ENCODE measurements at regions not wholly inside any gene's neighbourhood (a gene's known extent, or its start where the extent isn't known, plus 50 kb on each side); places are given as distances from the start of the nearest gene placed in this dataset.

- TF ChIP-seq TCF7L2 (IDR thresholded peaks at IDR 0.05; ENCODE audit: borderline replicate concordance, low read depth, low read length) (no peak), ZNF2 (tag by site-specific recombination; IDR thresholded peaks at IDR 0.05) (no peak), CTCF (tag by site-specific recombination; IDR thresholded peaks at IDR 0.05) (no peak), TRIM28 (IDR thresholded peaks at IDR 0.05; ENCODE audit: borderline replicate concordance, low read length) (no peak), ZNF785 (tag by site-specific recombination; IDR thresholded peaks at IDR 0.05) (no peak), ZSCAN23 (tag by site-specific recombination; IDR thresholded peaks at IDR 0.05) (no peak), ZNF175 (tag by site-specific recombination; IDR thresholded peaks at IDR 0.05) (no peak), ZNF544 (tag by site-specific recombination; IDR thresholded peaks at IDR 0.05) (no peak), ZBTB49 (tag by site-specific recombination; IDR thresholded peaks at IDR 0.05; ENCODE audit: low read depth) (no peak)
Observed at GRCh38 chr20:7078804-7079203, 311.3 kb downstream of the BMP2 start.
